Mammary epithelial cell (primary cell): ENCODE measurements at regions not wholly inside any gene's neighbourhood (a gene's known extent, or its start where the extent isn't known, plus 50 kb on each side); places are given as distances from the start of the nearest gene placed in this dataset.

ENCODE experiments used
- CTCF ChIP-seq, 2 donors: IDR thresholded peaks in 1 of 2; conservative IDR thresholded peaks in 1 of 2; 2 replicates each; pipeline ENCODE4 v1.5.1; 2011 to 2012; ENCODE audit warnings: inconsistent platforms in 2 of 2, low read length in 2 of 2, mild to moderate bottlenecking in 2 of 2, control low read depth in 1 of 2, low read depth in 1 of 2; ENCODE audit not compliant: insufficient read depth in 1 of 2; ENCODE audit errors: extremely low read depth in 1 of 2
- EZH2 ChIP-seq: IDR thresholded peaks from 2 replicates; pipeline ENCODE4 v1.6.1; 2012; ENCODE audit warnings: low read length, inconsistent platforms, borderline replicate concordance

GRCh38 chr9:134501761-134502265 lies 139.8 kb upstream of the COL5A1 start:
- no peak for TF ChIP-seq CTCF (conservative IDR thresholded peaks at IDR 0.05 in 1 of 2, IDR thresholded peaks at IDR 0.05 in 1 of 2; ENCODE audit: extremely low read depth in 1 of 2, insufficient read depth in 1 of 2, low read depth in 1 of 2, low read length in 2 of 2)
- no peak for TF ChIP-seq EZH2
